ENCODE measurements at regions not wholly inside any gene's neighbourhood (a gene's known extent, or its start where the extent isn't known, plus 50 kb on each side); places are given as distances from the start of the nearest gene placed in this dataset.

GRCh38 chr4:79551555-79551954 is 143.5 kb upstream of the GK2 start:
- H3K9me3 ChIP-seq (replicated peaks; ENCODE audit: control insufficient read depth, insufficient read depth, low read length): no peaks in the 10 kb centered on the region
- dilution Hi-C loops (cut with MboI; ENCODE audit: extremely low pct_ligation_motif_present, low sequenced_read_pairs): no loop called here
- no peaks in the 10 kb centered on the region for H3K79me2 ChIP-seq (ENCODE audit: control insufficient read depth, insufficient read depth, low read length)
- FAIRE-seq (no peak), DNase-seq (ENCODE audit: low read depth, low spot score) (no peak)
- no peaks in the 10 kb centered on the region for H4K20me1 ChIP-seq (replicated peaks; ENCODE audit: control insufficient read depth, extremely low read depth, insufficient read depth, low read length)
- CTCF ChIA-PET: no interaction called here
- no peaks in the 10 kb centered on the region for H3K4me1 ChIP-seq (ENCODE audit: control insufficient read depth, extremely low read depth, insufficient read depth, low read length)
- intact Hi-C loops (cut with micrococcal nuclease): no loop called here
- no peak overlapping the region for H3K4me3 ChIP-seq (replicated peaks in 1 of 3; ENCODE audit: insufficient read depth in 1 of 3, low read depth in 1 of 3, low read length in 3 of 3)
- no peak overlapping the region for H3K9ac ChIP-seq (replicated peaks; ENCODE audit: extremely low read depth, insufficient read depth, low read length)
- TF ChIP-seq EZH2 (IDR thresholded peaks at IDR 0.05; ENCODE audit: borderline replicate concordance, low read depth, low read length, severe bottlenecking) (no peak), POLR2A (IDR thresholded peaks at IDR 0.05; ENCODE audit: low read depth, low read length) (no peak), MAX (IDR thresholded peaks at IDR 0.05; ENCODE audit: insufficient read depth, insufficient read length) (no peak), JUN (IDR thresholded peaks at IDR 0.05; ENCODE audit: borderline replicate concordance, insufficient read depth, insufficient read length, low read depth) (no peak), FOS (IDR thresholded peaks at IDR 0.05; ENCODE audit: borderline replicate concordance, insufficient read depth, low read length) (no peak), POLR2AphosphoS5 (IDR thresholded peaks at IDR 0.05; ENCODE audit: insufficient read depth, low read depth, low read length) (no peak), MYC (IDR thresholded peaks at IDR 0.05; ENCODE audit: low read depth, low read length) (no peak), GATA2 (IDR thresholded peaks at IDR 0.05; ENCODE audit: insufficient read depth, insufficient read length, low read depth, low read length) (no peak)
- no peak overlapping the region for H3K27ac ChIP-seq (ENCODE audit: insufficient read depth, low read depth, low read length)
- H3K36me3 ChIP-seq (ENCODE audit: control insufficient read depth in 2 of 2, extremely low read depth in 1 of 2, insufficient read depth in 2 of 2, low read length in 2 of 2): no peaks in the 10 kb centered on the region
- no peak overlapping the region for H3K4me2 ChIP-seq (ENCODE audit: insufficient read depth, low read length)
- no TSS peak for BruUV-seq (replicated peaks)
- POLR2A ChIA-PET: no interaction called here
- H3K27me3 ChIP-seq (ENCODE audit: control insufficient read depth in 2 of 2, insufficient read depth in 2 of 2, low read length in 2 of 2): no peaks in the 10 kb centered on the region
- no peaks in the 10 kb centered on the region for H3K9me1 ChIP-seq (replicated peaks; ENCODE audit: control insufficient read depth, extremely low read depth, insufficient read depth, low read length)
- H2AFZ ChIP-seq (ENCODE audit: low read depth, low read length): no peak overlapping the region

- Histone ChIP-seq H3K9me3 (replicated peaks; ENCODE audit: control insufficient read depth, insufficient read depth, low read length) (no peaks in the 10 kb centered on the region), H3K36me3 (ENCODE audit: control insufficient read depth in 2 of 2, extremely low read depth in 1 of 2, insufficient read depth in 2 of 2, low read length in 2 of 2) (no peaks in the 10 kb centered on the region), H3K9ac (replicated peaks; ENCODE audit: extremely low read depth, insufficient read depth, low read length) (no peak overlapping the region), H3K4me3 (replicated peaks in 1 of 3; ENCODE audit: insufficient read depth in 1 of 3, low read depth in 1 of 3, low read length in 3 of 3) (no peak overlapping the region), H2AFZ (ENCODE audit: low read depth, low read length) (no peak overlapping the region), H3K4me1 (ENCODE audit: control insufficient read depth, extremely low read depth, insufficient read depth, low read length) (no peaks in the 10 kb centered on the region), H3K79me2 (ENCODE audit: control insufficient read depth, insufficient read depth, low read length) (no peaks in the 10 kb centered on the region), H3K9me1 (replicated peaks; ENCODE audit: control insufficient read depth, extremely low read depth, insufficient read depth, low read length) (no peaks in the 10 kb centered on the region), H3K27ac (ENCODE audit: insufficient read depth, low read depth, low read length) (no peak overlapping the region), H3K27me3 (ENCODE audit: control insufficient read depth in 2 of 2, insufficient read depth in 2 of 2, low read length in 2 of 2) (no peaks in the 10 kb centered on the region), H4K20me1 (replicated peaks; ENCODE audit: control insufficient read depth, extremely low read depth, insufficient read depth, low read length) (no peaks in the 10 kb centered on the region), H3K4me2 (ENCODE audit: insufficient read depth, low read length) (no peak overlapping the region)
- TF ChIP-seq MYC (IDR thresholded peaks at IDR 0.05; ENCODE audit: low read depth, low read length): no peak
- no peak for TF ChIP-seq JUN (IDR thresholded peaks at IDR 0.05; ENCODE audit: borderline replicate concordance, insufficient read depth, insufficient read length, low read depth)
- TF ChIP-seq MAX (IDR thresholded peaks at IDR 0.05; ENCODE audit: insufficient read depth, insufficient read length): no peak
- no peak for TF ChIP-seq CTCF (IDR thresholded peaks at IDR 0.05; ENCODE audit: extremely low read depth in 1 of 2, insufficient read depth in 1 of 2, low read depth in 1 of 2, low read length in 2 of 2)
- TF ChIP-seq POLR2AphosphoS5 (IDR thresholded peaks at IDR 0.05; ENCODE audit: insufficient read depth, low read depth, low read length): no peak
- no peak for TF ChIP-seq GATA2 (IDR thresholded peaks at IDR 0.05; ENCODE audit: insufficient read depth, insufficient read length, low read depth, low read length)
- no peak for TF ChIP-seq EZH2 (IDR thresholded peaks at IDR 0.05; ENCODE audit: borderline replicate concordance, low read depth, low read length, severe bottlenecking)
- no peak for TF ChIP-seq POLR2A (IDR thresholded peaks at IDR 0.05; ENCODE audit: low read depth, low read length)
- TF ChIP-seq FOS (IDR thresholded peaks at IDR 0.05; ENCODE audit: borderline replicate concordance, insufficient read depth, low read length): no peak
- no TSS peak for BruUV-seq (replicated peaks)
- dilution Hi-C loops (cut with MboI; ENCODE audit: extremely low pct_ligation_motif_present, low sequenced_read_pairs): no loop called here
- ChIA-PET POLR2A (no interaction called here), CTCF (no interaction called here)
- intact Hi-C loops (cut with micrococcal nuclease): no loop called here
- DNase-seq (ENCODE audit: low read depth, low spot score) (no peak), FAIRE-seq (no peak)
Observed at GRCh38 chr4:79547851-79548250, 139.8 kb upstream of the GK2 start.
